ENCODE measurements at regions not wholly inside any gene's neighbourhood (a gene's known extent, or its start where the extent isn't known, plus 50 kb on each side); places are given as distances from the start of the nearest gene placed in this dataset.

DNA sequence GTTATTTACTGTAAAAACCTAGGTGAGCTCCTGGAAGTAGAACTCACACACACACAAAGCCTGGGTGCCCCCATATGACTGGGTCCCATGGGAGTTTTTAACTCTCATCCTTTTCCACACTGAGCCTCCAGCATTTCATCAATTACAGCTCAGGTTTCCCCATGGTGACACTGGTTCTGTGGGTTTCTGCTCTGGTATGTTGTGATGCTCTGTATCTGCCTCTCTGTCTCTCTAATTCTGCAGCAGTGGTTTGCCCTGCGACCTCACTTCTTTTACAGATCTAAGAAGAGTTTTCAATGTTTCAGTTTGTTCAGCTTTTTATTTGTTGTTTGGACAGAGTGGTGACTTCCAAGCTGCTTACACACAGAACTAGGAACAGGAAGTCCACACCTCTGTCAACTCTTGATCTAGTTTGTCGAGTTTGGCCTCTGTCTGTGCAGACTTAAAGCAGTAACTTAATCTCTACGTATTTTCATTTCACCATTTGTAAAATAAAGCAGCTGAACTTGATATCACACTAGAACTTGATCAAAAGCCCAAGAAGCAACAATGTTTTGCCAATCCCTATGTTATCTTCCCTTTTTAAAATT, 554.3 kb downstream of the EPHA7 start:
- in situ Hi-C loops (cut with MboI) = no loop called here
- POLR2A ChIA-PET = no interaction called here

More for the DNA sequence above, 554.3 kb downstream of the EPHA7 start:
- ATAC-seq (no peak), FAIRE-seq (no peak), DNase-seq (ENCODE audit: low read depth, low spot score) (no peak)
- intact Hi-C loops (cut with micrococcal nuclease; ENCODE audit: unreplicated experiment) = no loop called here
- Histone ChIP-seq H3K79me2 (ENCODE audit: control insufficient read depth, insufficient read depth, low read length) (no peaks in the 10 kb centered on the region), H3K4me1 (ENCODE audit: control insufficient read depth, insufficient read depth, low read length) (no peaks in the 10 kb centered on the region), H3K9me3 (replicated peaks; ENCODE audit: control insufficient read depth, insufficient read depth, low read length) (no peaks in the 10 kb centered on the region), H3K27ac (ENCODE audit: control insufficient read depth, insufficient read depth) (no peak overlapping the region), H3K4me2 (ENCODE audit: control insufficient read depth, insufficient read depth) (no peak overlapping the region), H3K9ac (ENCODE audit: control insufficient read depth, insufficient read depth, low read length) (no peak overlapping the region), H3K36me3 (ENCODE audit: control insufficient read depth in 2 of 2, insufficient read depth in 2 of 2, low read length in 1 of 2) (no peaks in the 10 kb centered on the region), H3K4me3 (no peak overlapping the region), H3K27me3 (replicated peaks in 1 of 2; ENCODE audit: control insufficient read depth in 2 of 2, insufficient read depth in 2 of 2, low read length in 1 of 2) (no peaks in the 10 kb centered on the region), H4K20me1 (ENCODE audit: control insufficient read depth, insufficient read depth) (no peaks in the 10 kb centered on the region), H2AFZ (ENCODE audit: control insufficient read depth, low read depth, low read length) (no peak overlapping the region)
- ChIA-PET CTCF (interaction anchor here (1.4 to 2.1 kb wide), 3 partner anchors 11 to 54 kb away, joined by 3 to 9 read pairs (median 4); no protein-coding TSS in a partner anchor), RAD21 (ENCODE audit: unreplicated experiment) (interaction anchor here (0.7 to 2.0 kb wide), 2 partner anchors 55 to 1784 kb away, joined by 3 to 7 read pairs; no protein-coding TSS in a partner anchor), SMC1A (ENCODE audit: uncharacterized antibody, unreplicated experiment) (interaction anchor here (0.9 kb wide), 2 partner anchors 10 to 54 kb away, joined by 3 read pairs; no protein-coding TSS in a partner anchor)
- 0% methylated on average over 3 of the region's 3 CpGs for whole genome bisulfite sequencing (ENCODE audit: insufficient coverage, insufficient replicate concordance, low lambda C conversion rate, missing lambda C conversion rate)
- no peak for TF ChIP-seq MTA2 (IDR thresholded peaks at IDR 0.05; ENCODE audit: low read depth)
- no peak for TF ChIP-seq NFXL1 (IDR thresholded peaks at IDR 0.05; ENCODE audit: borderline replicate concordance)
- no peak for TF ChIP-seq RELA (IDR thresholded peaks at IDR 0.05; ENCODE audit: borderline replicate concordance, partially characterized antibody)
- no peak for TF ChIP-seq MAX (IDR thresholded peaks at IDR 0.05; ENCODE audit: low read depth, low read length)
- TF ChIP-seq ZNF687 (IDR thresholded peaks at IDR 0.05) = no peak
- TF ChIP-seq CEBPZ (IDR thresholded peaks at IDR 0.05; ENCODE audit: low read depth, low read length) = no peak
- TF ChIP-seq, protein P1, sequence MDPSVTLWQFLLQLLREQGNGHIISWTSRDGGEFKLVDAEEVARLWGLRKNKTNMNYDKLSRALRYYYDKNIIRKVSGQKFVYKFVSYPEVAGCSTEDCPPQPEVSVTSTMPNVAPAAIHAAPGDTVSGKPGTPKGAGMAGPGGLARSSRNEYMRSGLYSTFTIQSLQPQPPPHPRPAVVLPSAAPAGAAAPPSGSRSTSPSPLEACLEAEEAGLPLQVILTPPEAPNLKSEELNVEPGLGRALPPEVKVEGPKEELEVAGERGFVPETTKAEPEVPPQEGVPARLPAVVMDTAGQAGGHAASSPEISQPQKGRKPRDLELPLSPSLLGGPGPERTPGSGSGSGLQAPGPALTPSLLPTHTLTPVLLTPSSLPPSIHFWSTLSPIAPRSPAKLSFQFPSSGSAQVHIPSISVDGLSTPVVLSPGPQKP (IDR thresholded peaks at IDR 0.05; ENCODE audit: low read depth, low read length) = no peak
- TF ChIP-seq EED (IDR thresholded peaks at IDR 0.05; ENCODE audit: low read depth) = no peak
- TF ChIP-seq SIN3A (IDR thresholded peaks at IDR 0.05; ENCODE audit: low read depth, low read length) = no peak
- TF ChIP-seq EZH2 (IDR thresholded peaks at IDR 0.05; ENCODE audit: borderline replicate concordance, control insufficient read depth, low read depth, low read length) = no peak
- TF ChIP-seq ESRRA (IDR thresholded peaks at IDR 0.05; ENCODE audit: low read length) = no peak
- no peak for TF ChIP-seq SIX5 (IDR thresholded peaks at IDR 0.05; ENCODE audit: low read depth, low read length, severe bottlenecking)
- TF ChIP-seq SREBF1 (IDR thresholded peaks at IDR 0.05; ENCODE audit: low read length) = no peak
- TF ChIP-seq YY1 (IDR thresholded peaks at IDR 0.05; ENCODE audit: low read depth, low read length) = no peak
- no peak for TF ChIP-seq SP1 (IDR thresholded peaks at IDR 0.05; ENCODE audit: low read depth, low read length)
- no TSS peak for BruUV-seq (replicated peaks)

All from GM12878 (cell line).